OCI-LY1 (cell line): ENCODE measurements at regions not wholly inside any gene's neighbourhood (a gene's known extent, or its start where the extent isn't known, plus 50 kb on each side); places are given as distances from the start of the nearest gene placed in this dataset.

ENCODE experiments used
- CTCF ChIP-seq: fragments of 200-600 bp; sonication (generic), shearing (Covaris generic); IDR thresholded peaks from 2 replicates; pipeline ENCODE4 v1.5.1; 2017; ENCODE audit warnings: mild to moderate bottlenecking, antibody characterized with exemption, low read length, moderate library complexity, mixed read lengths
- EZH2 ChIP-seq: fragments of 200-600 bp; sonication (generic), shearing (Covaris generic); IDR thresholded peaks from 2 replicates; pipeline ENCODE4 v1.8.0; 2017; ENCODE audit warnings: borderline replicate concordance, mixed run types, mild to moderate bottlenecking, antibody characterized with exemption, low read length, moderate library complexity, mixed read lengths

GRCh38 chr3:65070968-65071367 is 383.2 kb upstream of the ADAMTS9 start:
- TF ChIP-seq CTCF (no peak), EZH2 (no peak)
